ENCODE measurements at regions not wholly inside any gene's neighbourhood (a gene's known extent, or its start where the extent isn't known, plus 50 kb on each side); places are given as distances from the start of the nearest gene placed in this dataset.

- TF ChIP-seq, protein P1, sequence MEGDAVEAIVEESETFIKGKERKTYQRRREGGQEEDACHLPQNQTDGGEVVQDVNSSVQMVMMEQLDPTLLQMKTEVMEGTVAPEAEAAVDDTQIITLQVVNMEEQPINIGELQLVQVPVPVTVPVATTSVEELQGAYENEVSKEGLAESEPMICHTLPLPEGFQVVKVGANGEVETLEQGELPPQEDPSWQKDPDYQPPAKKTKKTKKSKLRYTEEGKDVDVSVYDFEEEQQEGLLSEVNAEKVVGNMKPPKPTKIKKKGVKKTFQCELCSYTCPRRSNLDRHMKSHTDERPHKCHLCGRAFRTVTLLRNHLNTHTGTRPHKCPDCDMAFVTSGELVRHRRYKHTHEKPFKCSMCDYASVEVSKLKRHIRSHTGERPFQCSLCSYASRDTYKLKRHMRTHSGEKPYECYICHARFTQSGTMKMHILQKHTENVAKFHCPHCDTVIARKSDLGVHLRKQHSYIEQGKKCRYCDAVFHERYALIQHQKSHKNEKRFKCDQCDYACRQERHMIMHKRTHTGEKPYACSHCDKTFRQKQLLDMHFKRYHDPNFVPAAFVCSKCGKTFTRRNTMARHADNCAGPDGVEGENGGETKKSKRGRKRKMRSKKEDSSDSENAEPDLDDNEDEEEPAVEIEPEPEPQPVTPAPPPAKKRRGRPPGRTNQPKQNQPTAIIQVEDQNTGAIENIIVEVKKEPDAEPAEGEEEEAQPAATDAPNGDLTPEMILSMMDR (IDR thresholded peaks at IDR 0.05): no peak
- no peak for TF ChIP-seq POLR2A (IDR thresholded peaks at IDR 0.05)
- TF ChIP-seq POLR2AphosphoS5 (IDR thresholded peaks at IDR 0.05; ENCODE audit: insufficient read depth in 1 of 2, low read depth in 1 of 2): no peak
- intact Hi-C loops (cut with DNase I): no loop called here
These were observed 518.0 kb upstream of the ZFHX3 start for GRCh38 chr16:73565925-73566324.

GRCh38 chr16:73565263-73565662 is 517.3 kb upstream of the ZFHX3 start:
- intact Hi-C loops (cut with DNase I): no loop called here
- TF ChIP-seq POLR2AphosphoS5 (IDR thresholded peaks at IDR 0.05; ENCODE audit: insufficient read depth in 1 of 2, low read depth in 1 of 2) (no peak), POLR2A (IDR thresholded peaks at IDR 0.05) (no peak)
- TF ChIP-seq, protein P1 (IDR thresholded peaks at IDR 0.05): no peak
- no peak overlapping the region for H3K4me3 ChIP-seq
- H3K36me3 ChIP-seq: no peaks in the 10 kb centered on the region
- H3K4me1 ChIP-seq: no peaks in the 10 kb centered on the region
- no peak for DNase-seq (ENCODE audit: extremely low spot score in 2 of 2)
- H3K27me3 ChIP-seq: no peaks in the 10 kb centered on the region
- H3K9me3 ChIP-seq: no peaks in the 10 kb centered on the region
- H3K27ac ChIP-seq: no peak overlapping the region

More at GRCh38 chr16:73565925-73566324, 518.0 kb upstream of the ZFHX3 start:
- Histone ChIP-seq H3K9me3 (no peaks in the 10 kb centered on the region), H3K4me3 (no peak overlapping the region), H3K27me3 (no peaks in the 10 kb centered on the region), H3K27ac (no peak overlapping the region), H3K4me1 (no peaks in the 10 kb centered on the region), H3K36me3 (no peaks in the 10 kb centered on the region)
- DNase-seq (ENCODE audit: extremely low spot score in 2 of 2): no peak

- DNase-seq (ENCODE audit: extremely low spot score in 2 of 2): no peak
- no peaks in the 10 kb centered on the region for H3K36me3 ChIP-seq
- no peak overlapping the region for H3K4me3 ChIP-seq
- TF ChIP-seq, protein P1 (IDR thresholded peaks at IDR 0.05): no peak
- TF ChIP-seq POLR2AphosphoS5 (IDR thresholded peaks at IDR 0.05; ENCODE audit: insufficient read depth in 1 of 2, low read depth in 1 of 2) (no peak), POLR2A (IDR thresholded peaks at IDR 0.05) (no peak)
- intact Hi-C loops (cut with DNase I): no loop called here
- H3K9me3 ChIP-seq: no peaks in the 10 kb centered on the region
- no peaks in the 10 kb centered on the region for H3K27me3 ChIP-seq
- no peaks in the 10 kb centered on the region for H3K4me1 ChIP-seq
- H3K27ac ChIP-seq: no peak overlapping the region
These were observed 515.8 kb upstream of the ZFHX3 start for GRCh38 chr16:73563709-73564108.

- no peaks in the 10 kb centered on the region for H3K4me1 ChIP-seq
- no peaks in the 10 kb centered on the region for H3K27me3 ChIP-seq
- no peak for DNase-seq (ENCODE audit: extremely low spot score in 2 of 2)
- intact Hi-C loops (cut with DNase I): no loop called here
- no peak overlapping the region for H3K4me3 ChIP-seq
- H3K9me3 ChIP-seq: no peaks in the 10 kb centered on the region
- no peaks in the 10 kb centered on the region for H3K36me3 ChIP-seq
- no peak overlapping the region for H3K27ac ChIP-seq
- TF ChIP-seq POLR2A (IDR thresholded peaks at IDR 0.05) (no peak), POLR2AphosphoS5 (IDR thresholded peaks at IDR 0.05; ENCODE audit: insufficient read depth in 1 of 2, low read depth in 1 of 2) (no peak)
- TF ChIP-seq, protein P1 (IDR thresholded peaks at IDR 0.05): no peak
These were observed 512.6 kb upstream of the ZFHX3 start for GRCh38 chr16:73560497-73560896.

GRCh38 chr16:73558219-73558618 is 510.3 kb upstream of the ZFHX3 start:
- H3K36me3 ChIP-seq: no peaks in the 10 kb centered on the region
- H3K27me3 ChIP-seq: no peaks in the 10 kb centered on the region
- no peak overlapping the region for H3K27ac ChIP-seq
- no peaks in the 10 kb centered on the region for H3K4me1 ChIP-seq
- no peak for TF ChIP-seq POLR2A (IDR thresholded peaks at IDR 0.05)
- TF ChIP-seq POLR2AphosphoS5 (IDR thresholded peaks at IDR 0.05; ENCODE audit: insufficient read depth in 1 of 2, low read depth in 1 of 2): no peak
- TF ChIP-seq, protein P1 (IDR thresholded peaks at IDR 0.05): no peak
- no peak overlapping the region for H3K4me3 ChIP-seq
- no peaks in the 10 kb centered on the region for H3K9me3 ChIP-seq
- no peak for DNase-seq (ENCODE audit: extremely low spot score in 2 of 2)
- intact Hi-C loops (cut with DNase I): no loop called here

Data from vagina (tissue), 2 donors.